ENCODE measurements at regions not wholly inside any gene's neighbourhood (a gene's known extent, or its start where the extent isn't known, plus 50 kb on each side); places are given as distances from the start of the nearest gene placed in this dataset.
"Not testable (repeated sequence)": the region's sequence is repeated elsewhere in the genome, so short reads cannot be mapped to it uniquely, and the experiment has no call there.

DNA sequence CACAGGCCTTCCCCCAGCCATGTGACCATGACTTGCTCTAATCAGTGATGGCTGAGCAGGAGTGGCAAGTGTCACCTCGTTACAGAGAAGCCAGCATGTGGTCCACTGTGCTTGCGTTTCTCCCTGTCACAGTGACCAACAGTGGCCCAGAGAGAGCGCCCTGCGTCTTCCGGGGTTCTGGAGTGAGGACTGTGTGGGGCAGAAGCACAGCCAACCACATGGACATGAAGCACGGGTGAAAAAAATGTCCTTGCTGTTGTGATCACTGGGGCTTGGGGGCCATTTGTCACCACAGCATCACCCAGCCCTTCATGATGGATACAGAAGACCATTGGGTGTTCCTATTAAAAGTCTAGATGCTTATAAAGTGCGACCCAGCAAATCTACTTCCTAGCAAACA lies 174.6 kb upstream of the C14orf180 start:
- no peak for DNase-seq

DNA sequence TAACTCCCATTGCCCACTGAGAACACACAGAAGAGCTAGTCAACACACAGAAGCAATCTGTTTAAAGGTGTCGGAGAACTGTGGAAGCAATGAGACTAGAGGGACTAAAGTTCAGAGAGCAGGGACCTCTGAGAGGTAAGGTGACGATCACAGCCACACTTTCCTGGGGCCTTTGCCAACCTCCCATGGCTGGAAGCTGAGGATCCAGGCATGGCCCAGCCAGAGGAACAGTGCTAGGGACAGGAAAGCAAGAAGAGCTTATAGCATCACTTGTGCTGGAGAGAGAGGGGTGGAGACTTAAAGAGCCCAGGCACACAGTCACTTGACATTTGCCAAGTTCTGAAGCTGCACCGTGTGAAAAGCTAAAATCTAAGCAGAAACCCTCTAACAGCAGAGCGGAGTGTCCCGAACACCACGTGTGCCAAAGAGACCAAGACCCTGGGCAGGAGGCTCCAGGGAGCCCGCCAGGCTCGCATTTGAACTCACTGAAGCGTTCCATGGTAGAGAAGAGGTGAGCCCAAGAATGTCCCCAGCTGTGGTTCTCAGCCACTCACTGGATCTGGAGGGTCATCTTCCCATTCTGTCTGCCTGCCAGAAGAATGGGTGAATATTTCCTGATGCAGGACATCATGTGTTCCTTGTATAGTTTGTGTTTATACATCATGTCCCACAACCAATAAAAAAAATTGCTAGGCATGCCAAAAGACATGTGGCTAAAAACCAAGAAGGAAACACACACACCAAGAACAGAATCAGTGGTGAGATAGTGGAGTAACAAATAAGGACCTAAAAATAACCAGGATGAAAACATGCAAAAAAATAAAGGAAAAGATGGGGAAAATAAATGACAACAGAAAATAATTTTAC lies 174.0 kb upstream of the C14orf180 start:
- DNase-seq, result no peak

DNA sequence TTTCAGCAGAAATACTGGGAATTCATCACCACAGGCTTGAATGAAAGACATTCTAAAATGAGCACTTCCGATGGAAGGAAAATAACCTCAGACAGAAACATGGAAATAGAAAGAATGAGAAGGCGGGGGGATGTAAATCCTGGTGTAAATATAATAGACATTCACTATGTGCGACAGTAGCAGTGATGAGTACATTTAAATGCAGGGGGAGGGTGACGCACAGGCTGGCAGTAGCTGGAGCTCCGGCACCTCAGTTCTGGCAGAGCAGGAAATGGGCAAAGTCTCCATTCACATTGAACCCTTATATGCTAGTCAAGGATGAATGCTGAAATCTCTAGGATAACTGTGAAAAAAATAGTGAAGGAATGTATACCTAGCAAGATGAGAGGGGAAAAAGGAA lies 172.7 kb upstream of the C14orf180 start:
- DNase-seq, result no peak

DNA sequence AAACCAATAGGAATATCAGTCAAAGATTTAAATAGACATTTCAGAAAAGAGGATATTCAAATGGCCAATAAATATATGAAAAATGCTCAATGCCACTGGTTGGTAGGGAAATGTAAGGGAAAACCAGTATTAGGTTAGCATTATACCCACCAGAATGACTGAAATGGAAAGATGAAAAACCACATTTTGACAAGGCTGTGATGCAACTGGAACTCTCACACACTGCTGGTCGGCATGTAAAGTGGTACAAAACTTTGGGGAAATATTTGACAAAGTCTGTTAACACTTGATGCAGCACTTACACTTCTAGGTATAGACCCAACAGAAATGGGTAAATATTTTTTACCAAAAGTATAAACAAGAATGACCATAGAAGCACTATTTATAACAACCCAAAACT lies 163.2 kb upstream of the C14orf180 start:
- DNase-seq, result no peak

DNA sequence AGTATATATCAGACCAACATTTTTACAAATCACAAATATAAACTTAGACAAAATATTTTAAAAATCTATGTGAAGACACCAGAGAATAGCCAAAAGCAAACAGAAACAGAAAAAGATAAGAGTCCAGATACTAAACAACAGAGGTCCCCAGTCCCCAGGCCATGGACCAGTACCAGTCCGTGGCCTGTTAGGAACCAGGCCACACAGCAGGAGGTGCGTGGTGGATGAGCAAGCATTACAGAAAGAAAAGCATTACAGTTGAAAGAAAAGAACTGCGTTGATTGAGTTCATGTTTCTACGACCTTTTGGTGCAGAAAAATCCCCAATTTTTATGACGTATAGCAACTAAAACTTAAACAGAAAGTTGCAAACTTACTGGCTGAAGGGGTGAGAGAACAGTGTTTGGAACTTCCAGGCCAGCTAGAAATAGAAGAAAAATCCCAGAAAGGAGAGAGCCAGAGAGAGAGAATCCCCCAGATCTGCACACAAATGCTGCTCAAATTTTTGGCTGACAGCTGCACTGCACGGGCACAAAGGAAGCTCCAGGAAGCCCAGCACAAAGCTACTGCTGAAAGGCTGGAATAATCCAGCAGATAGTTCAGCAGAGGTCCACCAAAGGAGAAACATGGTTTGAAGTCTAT lies 159.6 kb upstream of the C14orf180 start:
- DNase-seq, result peak in 1 of 2 experiments; percentile 66

DNA sequence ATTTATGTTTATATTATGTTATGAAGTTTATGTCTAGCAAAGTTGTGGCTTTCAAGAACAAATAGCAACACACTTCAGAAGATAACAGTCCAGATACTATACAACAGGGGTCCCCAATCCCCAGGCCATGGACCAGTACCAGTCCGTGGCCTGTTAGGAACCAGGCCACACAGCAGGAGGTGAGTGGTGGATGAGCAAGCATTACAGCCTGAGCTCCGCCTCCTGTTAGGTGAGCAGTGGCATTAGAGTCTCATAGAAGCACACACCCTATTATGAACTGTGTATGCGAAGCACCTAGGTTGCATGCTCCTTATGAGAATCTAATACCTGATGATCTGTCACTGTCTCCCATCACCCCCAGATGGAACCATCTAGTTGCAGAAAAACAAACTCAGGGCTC lies 159.0 kb upstream of the C14orf180 start:
- not testable (repeated sequence) for DNase-seq

DNA sequence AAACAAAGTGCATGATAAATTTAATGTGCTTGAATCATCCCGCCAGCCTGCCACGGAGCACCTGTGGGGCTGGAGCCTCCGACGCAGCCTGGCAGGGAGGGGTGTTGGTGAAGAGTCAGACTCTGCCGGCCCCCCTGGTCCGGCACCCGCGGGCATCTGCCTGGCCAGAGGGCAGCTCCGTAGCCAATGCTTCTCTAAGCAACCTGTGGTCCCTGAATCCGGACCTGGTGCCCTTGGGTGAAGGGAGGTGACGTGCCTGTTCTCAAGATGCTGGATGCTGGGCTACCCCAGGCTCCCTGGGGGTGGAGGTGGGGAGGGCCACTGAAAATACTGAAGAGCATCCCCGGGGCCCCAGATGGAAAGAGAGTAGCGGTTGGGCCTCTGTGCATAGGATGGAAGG lies 158.6 kb upstream of the C14orf180 start:
- DNase-seq, result no peak

DNA sequence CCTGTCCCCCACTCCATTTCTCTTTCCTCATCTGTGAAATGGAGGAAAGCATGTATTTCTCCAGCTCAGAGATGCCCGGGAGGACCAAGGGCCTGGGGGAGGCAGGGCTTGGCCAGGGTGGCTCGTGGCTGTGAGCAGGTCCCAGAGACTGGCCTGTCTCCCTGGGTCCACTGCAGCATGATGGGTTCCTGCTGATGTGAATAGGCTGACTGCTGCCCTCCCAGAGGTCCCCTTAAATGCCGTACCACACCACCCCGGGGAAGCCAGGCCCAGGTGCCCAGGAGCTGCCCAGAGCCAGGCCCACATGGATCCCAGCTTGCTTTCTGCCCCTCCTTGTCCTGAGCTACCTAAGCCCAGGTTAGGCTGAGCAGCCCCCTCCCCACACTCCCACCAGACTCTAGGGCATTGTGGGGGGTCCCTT lies 158.2 kb upstream of the C14orf180 start:
- DNase-seq, result no peak

DNA sequence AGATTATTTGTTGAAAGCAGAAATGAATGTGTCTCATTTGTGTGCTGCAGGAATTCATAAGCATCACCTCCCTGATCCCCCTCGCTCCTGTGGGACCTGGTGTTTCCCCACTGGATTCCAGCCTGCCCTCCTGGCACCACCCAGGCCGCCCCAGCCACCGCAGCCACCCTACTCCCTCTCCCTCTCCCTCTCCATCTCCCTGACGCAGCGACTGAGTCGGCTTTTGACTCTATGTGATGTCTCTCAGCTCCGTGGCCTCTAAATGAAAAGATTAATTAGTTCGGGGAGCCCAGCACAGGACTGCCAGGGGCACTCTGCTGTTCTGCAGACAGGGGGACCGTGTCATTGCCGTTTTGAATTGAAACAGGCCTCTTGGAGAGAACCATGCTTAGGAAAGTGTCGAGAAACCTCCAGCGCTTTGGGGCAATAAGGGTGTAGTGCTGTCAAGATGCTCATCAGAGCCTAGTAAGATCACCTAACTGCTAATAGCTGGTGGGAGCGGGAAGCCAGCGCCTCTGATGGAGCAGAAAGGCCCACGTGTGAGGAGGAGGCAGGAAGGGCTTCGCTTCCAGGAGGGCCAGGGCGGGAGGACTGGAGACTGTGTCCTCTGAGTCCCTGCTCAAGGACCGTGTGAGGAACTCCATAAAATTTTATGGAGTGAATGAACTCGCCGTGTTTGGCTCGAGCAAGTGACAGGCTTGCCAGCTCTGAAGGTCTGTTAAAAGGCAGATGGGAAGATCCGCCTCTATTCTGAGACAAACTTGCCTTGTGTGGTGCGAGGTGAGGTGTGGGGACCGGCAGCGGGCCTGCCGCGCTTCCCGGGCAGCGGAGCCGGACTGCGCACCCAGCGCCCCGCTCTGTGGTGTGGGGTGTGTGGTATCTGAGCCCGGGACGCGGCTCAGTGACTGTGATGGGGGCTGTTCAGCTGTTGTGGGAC lies 157.4 kb upstream of the C14orf180 start:
- peak; percentile 86 to 96 for DNase-seq

DNA sequence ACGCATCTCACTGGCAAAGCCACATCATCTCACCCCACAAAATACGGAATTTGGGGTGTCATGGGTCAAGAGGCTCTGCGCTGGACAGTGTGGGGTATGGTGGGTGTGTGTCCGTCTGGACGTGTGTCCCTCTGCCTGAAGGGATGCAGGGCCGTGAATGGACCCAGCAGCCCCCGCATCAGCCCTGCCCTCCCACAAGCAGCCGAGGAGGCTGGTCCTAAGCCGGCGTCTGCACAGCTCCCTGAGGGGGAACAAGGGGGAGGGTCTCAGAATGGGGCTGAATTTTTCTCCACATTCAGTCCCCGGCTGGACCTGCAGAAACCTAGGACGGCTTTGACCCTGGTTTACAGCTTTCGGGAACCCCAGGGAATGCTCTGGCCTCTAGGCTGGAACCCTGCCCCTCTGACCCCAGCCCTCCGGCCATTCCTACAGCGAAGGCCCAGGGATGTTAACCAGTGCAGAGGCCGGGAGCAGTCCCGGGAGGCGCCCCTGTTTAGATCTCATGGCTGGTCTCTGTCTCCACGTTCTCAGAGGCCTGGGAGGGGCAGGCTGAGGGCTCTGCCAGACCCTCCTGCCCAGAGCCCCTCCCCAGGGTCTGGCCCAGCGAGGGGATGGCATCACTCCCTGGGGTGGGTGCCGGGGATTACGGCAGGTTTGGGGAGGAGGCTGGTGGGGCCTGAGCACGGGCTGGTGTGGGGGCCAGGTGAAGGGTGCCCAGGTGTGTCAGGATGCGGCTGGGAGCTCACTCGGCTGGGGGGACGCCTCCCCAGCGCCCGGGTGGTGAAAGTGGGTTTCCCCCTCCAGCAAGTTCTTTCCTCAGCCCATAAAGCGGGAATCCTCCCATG lies 156.5 kb upstream of the C14orf180 start:
- peak; percentile 65 to 73 for DNase-seq

DNA sequence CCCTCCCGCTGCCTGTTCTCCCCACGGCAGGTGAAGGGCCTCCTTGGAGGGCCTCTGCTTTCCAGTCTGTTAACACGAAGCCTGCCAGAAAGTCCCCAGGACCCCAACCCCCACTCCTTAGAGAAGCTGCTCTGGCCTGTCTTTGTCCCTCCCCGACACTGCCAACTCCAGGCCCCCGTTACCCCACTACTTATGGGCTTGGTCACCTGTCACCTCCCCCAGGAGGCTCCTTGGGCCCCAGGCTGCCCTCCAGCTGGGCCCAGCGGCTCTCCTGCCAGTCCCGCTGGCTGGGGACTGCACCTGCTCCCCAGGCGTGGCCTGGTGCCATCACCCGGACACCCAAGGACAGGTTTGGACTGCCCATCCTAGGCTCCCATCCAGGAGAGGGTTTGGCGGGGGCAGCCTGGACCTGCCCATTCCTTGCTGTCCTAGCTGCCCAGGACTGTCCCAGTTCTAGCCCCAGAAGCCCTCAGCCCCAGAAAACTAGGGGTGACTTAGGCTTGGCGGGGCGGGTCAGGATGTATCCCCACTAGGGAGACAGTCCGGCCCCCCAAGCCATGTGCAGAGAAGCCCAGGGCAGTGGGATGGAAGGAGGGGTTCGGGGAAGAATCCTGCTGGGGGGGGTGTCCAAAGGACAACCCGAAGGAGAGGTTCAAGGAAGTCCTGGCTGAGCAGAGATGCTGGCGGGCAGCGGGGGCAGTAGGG lies 155.7 kb upstream of the C14orf180 start:
- peak; percentile 89 to 91 for DNase-seq

DNA sequence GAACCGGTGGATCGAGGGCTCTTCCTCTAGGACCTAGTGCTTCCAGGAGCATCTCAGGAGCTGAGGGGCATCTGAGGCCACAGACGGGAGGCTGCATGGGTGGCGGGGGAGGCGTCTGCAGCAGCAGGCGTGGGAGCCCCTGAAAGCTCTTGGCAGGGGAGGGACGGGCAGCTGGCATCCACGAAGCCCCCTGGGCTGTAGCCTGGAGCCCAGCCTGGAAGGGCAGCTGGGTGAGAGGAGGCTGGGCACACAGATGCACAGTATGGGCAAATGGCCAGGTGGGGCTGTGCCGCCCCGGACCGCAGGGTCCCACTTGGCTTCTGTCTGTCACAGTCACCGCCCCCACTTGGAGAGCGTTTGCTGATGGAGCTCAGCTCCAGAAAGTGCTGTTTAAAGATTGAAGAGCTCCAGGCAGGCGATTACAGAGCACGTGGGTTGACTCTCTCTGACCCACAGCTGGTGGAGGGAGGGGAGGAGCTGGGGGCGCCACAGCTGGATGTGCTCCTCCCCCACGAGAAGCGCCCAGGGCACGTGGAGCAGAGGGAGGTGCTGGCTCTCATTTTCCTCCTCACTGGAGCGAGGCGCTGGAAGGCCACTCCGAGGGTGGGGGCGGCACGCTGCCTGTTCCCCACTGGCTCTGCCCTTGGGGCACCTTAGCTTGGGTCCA lies 155.0 kb upstream of the C14orf180 start:
- peak; percentile 99 to 100 for DNase-seq

DNA sequence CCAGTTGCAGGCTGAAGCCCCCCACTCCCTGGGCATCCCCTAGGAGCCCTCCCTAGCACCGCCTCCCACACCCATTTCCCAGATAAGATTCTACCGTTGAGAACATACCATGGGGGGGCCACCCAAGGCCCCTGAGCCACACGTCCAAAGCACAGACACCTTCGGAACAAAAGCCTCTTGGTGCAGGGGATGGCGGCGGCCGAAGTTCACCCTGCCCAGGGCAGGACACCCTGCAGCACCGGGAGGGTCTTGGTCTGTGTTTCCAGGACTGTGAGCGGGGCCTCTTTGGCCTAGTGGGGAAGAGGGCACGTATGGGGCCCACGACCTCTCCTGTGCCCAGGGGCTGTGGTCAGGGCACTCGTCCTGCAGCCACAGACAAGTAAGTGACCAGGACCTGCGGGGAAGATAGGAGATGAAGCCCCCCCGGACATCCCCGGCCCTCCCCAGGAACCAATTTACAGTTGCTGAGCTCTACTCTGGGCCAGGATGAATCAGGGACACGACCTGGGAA lies 154.3 kb upstream of the C14orf180 start:
- no peak for DNase-seq

DNA sequence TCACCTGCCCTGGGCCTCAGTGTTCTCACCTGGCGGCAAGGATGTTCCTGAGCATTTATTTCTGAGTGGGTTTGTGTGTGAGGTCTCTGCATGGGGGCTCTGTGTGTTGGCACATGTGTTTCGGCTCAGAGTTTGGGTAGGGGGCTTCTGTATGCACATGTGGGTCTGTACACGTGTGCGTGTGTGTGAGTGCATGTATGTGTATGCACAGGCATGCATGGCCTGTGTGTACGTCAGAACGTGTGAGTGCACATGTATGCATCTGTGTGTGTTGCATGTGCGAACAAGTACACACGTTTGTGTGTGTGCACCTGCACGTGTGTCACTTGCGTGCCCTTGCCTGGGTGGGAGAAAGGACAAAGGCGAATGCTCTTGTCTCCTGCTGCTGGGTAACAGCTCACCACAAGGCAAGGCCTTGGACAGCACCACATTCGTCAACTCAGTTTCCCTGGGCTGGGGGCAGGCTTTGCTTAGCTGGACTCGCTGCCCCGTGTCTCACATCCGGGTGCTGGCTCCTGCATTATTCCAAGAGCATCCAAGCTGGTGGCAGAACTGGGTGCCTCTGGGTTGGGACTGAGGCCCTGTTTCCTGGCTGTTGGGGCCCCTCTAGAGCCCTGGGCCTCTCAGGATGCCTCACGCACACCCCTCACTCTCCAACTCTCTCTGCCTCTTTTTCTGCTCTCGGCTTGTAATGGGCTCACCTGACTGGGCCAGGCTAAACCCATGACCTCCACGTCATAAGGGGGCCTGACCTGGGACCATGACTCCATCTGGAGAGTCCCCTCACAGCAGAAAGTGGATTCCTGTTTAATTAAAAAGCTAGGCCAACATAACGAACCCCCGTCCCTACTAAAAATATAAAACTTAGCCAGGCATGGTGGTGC lies 153.6 kb upstream of the C14orf180 start:
- no peak for DNase-seq

DNA sequence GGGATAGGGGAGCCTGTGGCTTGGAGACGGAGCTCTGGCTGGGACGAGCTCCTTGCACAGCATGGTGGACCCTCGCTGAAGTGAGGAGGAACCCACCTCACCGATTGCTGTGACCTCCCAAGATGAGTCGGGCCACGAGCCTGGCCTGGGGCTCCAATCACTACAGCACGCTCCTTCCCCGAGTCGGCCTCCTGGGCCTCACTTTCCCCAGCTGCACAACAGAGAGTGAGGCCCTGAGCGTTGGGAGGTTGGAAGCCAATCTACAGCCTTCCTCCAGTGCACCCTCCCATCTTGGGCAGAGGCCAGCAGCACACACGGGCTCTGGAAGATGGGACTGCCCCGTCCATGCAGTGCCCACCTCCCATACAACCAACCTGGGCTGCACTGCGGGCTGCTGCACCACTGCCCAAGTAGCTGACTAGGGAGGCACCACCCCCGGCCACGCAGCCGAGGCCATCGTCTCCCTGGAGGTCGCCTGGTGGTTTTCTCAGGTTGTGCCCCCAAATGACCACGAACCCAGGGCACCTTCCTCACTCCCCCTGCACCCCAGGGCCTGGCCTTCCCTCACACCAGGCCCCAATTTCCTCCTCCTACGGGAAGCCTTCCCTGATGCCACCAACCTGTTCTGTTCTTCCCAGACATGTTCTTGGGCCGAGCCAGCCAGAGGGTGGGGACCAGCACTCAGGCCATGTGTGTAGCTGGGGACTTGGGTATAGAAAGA lies 152.3 kb upstream of the C14orf180 start:
- DNase-seq, result no peak

DNA sequence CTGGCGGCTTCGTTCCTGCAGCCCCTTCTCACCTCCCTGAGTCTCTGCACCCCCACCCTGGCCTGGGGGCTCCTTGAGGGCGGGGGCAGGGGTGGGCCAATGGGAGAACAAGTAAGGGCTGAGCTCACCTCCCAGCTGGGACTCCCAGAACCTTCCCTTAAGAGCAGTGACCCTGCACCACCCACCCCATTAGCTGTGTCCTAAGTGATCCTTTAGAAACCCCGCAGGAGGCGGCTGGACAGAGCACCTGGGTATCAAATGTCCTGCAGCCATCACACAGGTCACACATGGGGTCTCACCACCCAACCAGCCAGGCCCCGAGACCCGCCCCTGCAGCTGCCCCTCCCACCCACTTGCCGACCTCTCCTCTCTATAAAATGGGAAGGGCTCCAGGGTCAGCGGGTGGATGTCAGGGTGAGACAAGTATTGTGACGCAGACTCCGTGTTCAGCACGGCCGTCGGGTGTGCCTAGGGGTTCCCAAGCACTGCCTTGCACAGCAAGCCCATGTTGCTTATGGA lies 151.2 kb upstream of the C14orf180 start:
- no peak for DNase-seq

DNA sequence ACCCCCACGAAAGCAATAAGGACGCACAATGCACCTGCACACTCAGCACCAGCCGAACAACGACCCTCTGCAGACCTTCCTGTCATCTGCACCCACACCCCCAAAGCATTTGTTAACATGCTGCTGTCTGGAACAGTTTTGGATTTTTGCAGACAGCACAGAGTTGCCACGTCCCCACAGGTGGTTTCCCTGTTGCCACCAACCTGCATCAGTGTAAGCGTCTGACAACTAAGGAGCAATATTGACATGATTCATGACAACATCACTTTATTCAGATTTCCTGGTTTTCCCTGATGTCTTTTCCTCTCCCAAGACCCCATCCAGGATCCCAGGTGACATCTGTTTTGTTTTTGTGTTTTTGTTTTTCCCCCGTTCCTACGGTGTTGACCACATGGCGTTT lies 150.7 kb upstream of the C14orf180 start:
- no peak for DNase-seq

DNA sequence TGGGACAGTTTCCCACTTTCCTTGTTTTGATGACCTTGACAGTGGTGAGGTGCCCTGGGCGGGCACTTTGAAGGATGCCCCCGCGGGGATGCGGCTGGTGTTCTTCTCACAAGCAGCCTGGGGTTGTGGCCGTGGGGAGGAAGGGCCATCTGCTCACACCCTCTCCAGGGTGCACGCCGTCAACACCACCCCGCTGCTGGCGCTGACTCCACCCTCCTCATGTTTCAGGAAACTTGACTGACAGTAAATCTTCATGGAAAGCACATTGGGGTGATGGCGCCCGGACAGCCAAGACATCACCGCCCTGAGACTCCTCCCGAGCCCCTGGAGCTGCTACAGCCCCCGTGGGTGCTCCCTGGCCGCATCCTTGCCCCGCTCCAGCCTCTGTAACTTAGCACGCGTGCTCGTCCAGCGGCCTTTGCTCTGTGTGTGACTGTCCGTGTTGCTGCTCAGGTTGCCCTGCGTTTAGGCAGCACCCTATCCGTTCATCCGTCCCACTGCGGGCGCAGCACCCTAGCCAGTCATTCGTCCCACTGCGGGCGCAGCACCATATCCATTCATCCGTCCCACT lies 150.2 kb upstream of the C14orf180 start:
- no peak for DNase-seq
